ENCODE measurements at regions not wholly inside any gene's neighbourhood (a gene's known extent, or its start where the extent isn't known, plus 50 kb on each side); places are given as distances from the start of the nearest gene placed in this dataset.

- ChIA-PET POLR2A (no interaction called here), CTCF (no interaction called here)
- H3K4me3 ChIP-seq (ENCODE audit: low read depth, low read length), result no peak overlapping the region
- peak; percentile 61 for DNase-seq (ENCODE audit: low read depth, low spot score)
- TF ChIP-seq CTCF (IDR thresholded peaks at IDR 0.05; ENCODE audit: insufficient read depth, low read length, missing control alignments), result no peak
These were observed 197.5 kb upstream of the COL3A1 start for GRCh38 chr2:188776634-188777033.

GRCh38 chr2:188784269-188784762 is 189.9 kb upstream of the COL3A1 start:
- ChIA-PET POLR2A (no interaction called here), CTCF (interaction anchor here (2.3 to 4.8 kb wide), 2 partner anchors 193 to 199 kb away, joined by 5 to 29 read pairs; no protein-coding TSS in a partner anchor)
- no peak overlapping the region for H3K4me3 ChIP-seq (ENCODE audit: low read depth, low read length)
- no peak for DNase-seq (ENCODE audit: low read depth, low spot score)
- TF ChIP-seq CTCF (IDR thresholded peaks at IDR 0.05; ENCODE audit: insufficient read depth, low read length, missing control alignments), result no peak

- DNase-seq (ENCODE audit: low read depth, low spot score), result no peak
- TF ChIP-seq CTCF (IDR thresholded peaks at IDR 0.05; ENCODE audit: insufficient read depth, low read length, missing control alignments), result no peak
- ChIA-PET CTCF (interaction anchor here (4.8 kb wide), 1 partner anchor 198 kb away, joined by 29 read pairs; no protein-coding TSS in a partner anchor), POLR2A (interaction anchor here (1.0 kb wide), 1 partner anchor 23 kb away, joined by 3 read pairs; no protein-coding TSS in a partner anchor)
- no peak overlapping the region for H3K4me3 ChIP-seq (ENCODE audit: low read depth, low read length)
These were observed 189.1 kb upstream of the COL3A1 start for GRCh38 chr2:188785061-188785460.

- CTCF ChIA-PET, result interaction anchor here (4.8 kb wide), 1 partner anchor 198 kb away, joined by 29 read pairs; no protein-coding TSS in a partner anchor
- DNase-seq (ENCODE audit: low read depth, low spot score), result no peak
- no peak overlapping the region for H3K4me3 ChIP-seq (ENCODE audit: low read depth, low read length)
- no peak for TF ChIP-seq CTCF (IDR thresholded peaks at IDR 0.05; ENCODE audit: insufficient read depth, low read length, missing control alignments)
- POLR2A ChIA-PET, result interaction anchor here (1.0 kb wide), 1 partner anchor 23 kb away, joined by 3 read pairs; no protein-coding TSS in a partner anchor
These were observed 188.7 kb upstream of the COL3A1 start for GRCh38 chr2:188785490-188785889.

- no peak overlapping the region for H3K4me3 ChIP-seq (ENCODE audit: low read depth, low read length)
- ChIA-PET POLR2A (interaction anchor here (0.9 to 1.5 kb wide), 3 partner anchors 22 to 192 kb away, joined by 3 to 7 read pairs (median 4); no protein-coding TSS in a partner anchor), CTCF (interaction anchor here (0.6 to 4.8 kb wide), 7 partner anchors 9 to 258 kb away, joined by 3 to 29 read pairs (median 3); no protein-coding TSS in a partner anchor)
- no peak for DNase-seq (ENCODE audit: low read depth, low spot score)
- TF ChIP-seq CTCF (IDR thresholded peaks at IDR 0.05; ENCODE audit: insufficient read depth, low read length, missing control alignments), result no peak
These were observed 187.8 kb upstream of the COL3A1 start for GRCh38 chr2:188786368-188786841.

GRCh38 chr2:188787021-188787657 is 187.0 kb upstream of the COL3A1 start:
- TF ChIP-seq CTCF (IDR thresholded peaks at IDR 0.05; ENCODE audit: insufficient read depth, low read length, missing control alignments), result no peak
- ChIA-PET POLR2A (interaction anchor here (0.7 to 1.5 kb wide), 4 partner anchors 46 to 197 kb away, joined by 3 to 7 read pairs (median 4); no protein-coding TSS in a partner anchor), CTCF (interaction anchor here (0.6 to 4.8 kb wide), 8 partner anchors 10 to 259 kb away, joined by 3 to 29 read pairs (median 3); no protein-coding TSS in a partner anchor)
- DNase-seq (ENCODE audit: low read depth, low spot score), result peak; percentile 70
- no peak overlapping the region for H3K4me3 ChIP-seq (ENCODE audit: low read depth, low read length)

All from AG04449 (cell line).